Activated CD4-positive, alpha-beta T cell treated with anti-CD3 and anti-CD28 coated beads, Interleukin-2, amount 50 U/mL, for 1 hour (primary cell): ENCODE measurements at regions not wholly inside any gene's neighbourhood (a gene's known extent, or its start where the extent isn't known, plus 50 kb on each side); places are given as distances from the start of the nearest gene placed in this dataset.

ENCODE experiments used
- DNase-seq: peaks from one replicate; pipeline ENCODE4 v3.0.0-alpha.2; 2020

- no peak for DNase-seq
Observed at GRCh38 chr5:82347201-82347865, 69.2 kb upstream of the RPS23 start.

GRCh38 chr5:82346399-82347165, 68.4 kb upstream of the RPS23 start:
- DNase-seq, result no peak

GRCh38 chr5:82345108-82345507, 67.0 kb upstream of the RPS23 start:
- no peak for DNase-seq

GRCh38 chr5:82341325-82341724, 63.2 kb upstream of the RPS23 start:
- no peak for DNase-seq

GRCh38 chr5:82340799-82341198, 62.6 kb upstream of the RPS23 start:
- DNase-seq, result no peak

GRCh38 chr5:82339792-82340191, 61.6 kb upstream of the RPS23 start:
- no peak for DNase-seq

- no peak for DNase-seq
Observed at GRCh38 chr5:82338771-82339373, 60.7 kb upstream of the RPS23 start.

GRCh38 chr5:82336959-82337351, 58.8 kb upstream of the RPS23 start:
- DNase-seq, result no peak

GRCh38 chr5:82336226-82336958, 58.2 kb upstream of the RPS23 start:
- no peak for DNase-seq

- DNase-seq, result no peak
Observed at GRCh38 chr5:82335806-82336205, 57.7 kb upstream of the RPS23 start.

- DNase-seq, result no peak
Observed at GRCh38 chr5:82334856-82335255, 56.7 kb upstream of the RPS23 start.

GRCh38 chr5:82334085-82334692, 56.0 kb upstream of the RPS23 start:
- DNase-seq, result no peak

GRCh38 chr5:82332886-82333615, 54.9 kb upstream of the RPS23 start:
- no peak for DNase-seq

- DNase-seq, result no peak
Observed at GRCh38 chr5:82332064-82332855, 54.1 kb upstream of the RPS23 start.

- DNase-seq, result no peak
Observed at GRCh38 chr5:82331557-82331956, 53.4 kb upstream of the RPS23 start.

GRCh38 chr5:82330530-82331270, 52.5 kb upstream of the RPS23 start:
- no peak for DNase-seq

GRCh38 chr5:82329393-82329792, 51.2 kb upstream of the RPS23 start:
- no peak for DNase-seq
